Activated T-cell treated with anti-CD3 and anti-CD28 coated beads for 48 hours (primary cell): ENCODE measurements at regions not wholly inside any gene's neighbourhood (a gene's known extent, or its start where the extent isn't known, plus 50 kb on each side); places are given as distances from the start of the nearest gene placed in this dataset.
"Not testable (repeated sequence)": the region's sequence is repeated elsewhere in the genome, so short reads cannot be mapped to it uniquely, and the experiment has no call there.

Experiments used
- DNase-seq: peaks from one replicate; pipeline ENCODE4 v3.0.0-alpha.2; 2020; ENCODE audit warnings: low read depth

DNA sequence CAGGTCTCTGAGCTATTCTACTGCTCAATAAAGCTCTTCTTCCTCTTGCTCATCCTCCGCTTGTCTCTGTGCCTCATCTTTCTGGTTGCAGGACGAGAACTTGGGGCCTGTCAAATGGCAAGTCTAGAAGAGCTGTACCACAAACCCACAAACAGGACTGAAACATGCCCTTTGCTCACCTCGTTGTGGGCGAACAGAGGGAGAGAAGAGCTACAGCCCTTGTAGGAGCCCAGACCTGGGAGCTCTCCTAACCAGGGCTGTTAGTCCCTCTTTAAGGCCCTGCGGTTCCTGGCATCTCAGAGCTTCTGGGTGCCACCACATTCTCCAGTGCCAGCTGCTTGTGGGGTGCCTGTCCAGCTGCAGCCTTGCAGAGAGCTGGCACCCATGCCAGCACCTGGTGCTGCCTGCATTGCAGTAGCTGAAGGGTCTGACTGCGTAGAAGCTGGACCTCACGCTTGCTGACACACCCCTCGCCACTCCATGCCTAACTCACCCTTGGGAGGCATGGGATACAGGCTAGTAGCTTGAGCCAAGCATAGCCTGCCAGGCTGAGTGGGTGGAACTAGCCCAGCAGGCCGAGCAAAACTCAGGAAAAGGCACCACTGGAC is 313.4 kb downstream of the ANKRD30B start:
- not testable (repeated sequence) for DNase-seq

GRCh38 chr18:15066434-15066833 is 318.5 kb downstream of the ANKRD30B start:
- not testable (repeated sequence) for DNase-seq

GRCh38 chr18:15071311-15071710 is 323.3 kb downstream of the ANKRD30B start:
- not testable (repeated sequence) for DNase-seq
